ENCODE measurements at regions not wholly inside any gene's neighbourhood (a gene's known extent, or its start where the extent isn't known, plus 50 kb on each side); places are given as distances from the start of the nearest gene placed in this dataset.

DNA sequence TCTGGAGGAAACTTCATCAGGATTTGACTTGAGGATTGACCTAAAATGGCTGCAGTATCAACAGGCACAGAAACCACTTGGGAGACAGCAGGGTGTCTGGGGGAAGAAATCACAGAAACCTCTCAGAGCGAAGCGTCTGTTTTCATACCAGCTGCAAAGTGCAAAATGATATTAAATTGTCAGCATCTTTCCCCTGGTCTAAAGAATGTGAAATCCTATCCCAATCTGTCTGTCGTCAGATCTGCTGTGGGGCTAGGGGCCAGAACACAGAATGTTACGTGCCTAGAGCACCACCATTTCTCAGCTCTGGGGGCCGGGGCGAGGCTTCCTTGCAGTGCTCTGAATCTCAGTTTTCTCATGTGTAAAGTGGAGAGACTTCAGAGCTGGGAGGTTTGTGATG, 54.1 kb upstream of the MYCN start:
- ATAC-seq (replicated peaks in 1 of 2) (no peak), DNase-seq (no peak)
- no peaks in the 10 kb centered on the region for H3K36me3 Mint-ChIP-seq (ENCODE audit: insufficient read depth in 2 of 2)
- no peaks in the 10 kb centered on the region for H3K9me3 Mint-ChIP-seq
- no peaks in the 10 kb centered on the region for H3K27me3 Mint-ChIP-seq (ENCODE audit: low read depth)
- H3K27ac Mint-ChIP-seq, result no peak overlapping the region
- H3K4me3 Mint-ChIP-seq, result no peak overlapping the region
- H3K4me1 Mint-ChIP-seq (ENCODE audit: low read depth), result no peaks in the 10 kb centered on the region

DNA sequence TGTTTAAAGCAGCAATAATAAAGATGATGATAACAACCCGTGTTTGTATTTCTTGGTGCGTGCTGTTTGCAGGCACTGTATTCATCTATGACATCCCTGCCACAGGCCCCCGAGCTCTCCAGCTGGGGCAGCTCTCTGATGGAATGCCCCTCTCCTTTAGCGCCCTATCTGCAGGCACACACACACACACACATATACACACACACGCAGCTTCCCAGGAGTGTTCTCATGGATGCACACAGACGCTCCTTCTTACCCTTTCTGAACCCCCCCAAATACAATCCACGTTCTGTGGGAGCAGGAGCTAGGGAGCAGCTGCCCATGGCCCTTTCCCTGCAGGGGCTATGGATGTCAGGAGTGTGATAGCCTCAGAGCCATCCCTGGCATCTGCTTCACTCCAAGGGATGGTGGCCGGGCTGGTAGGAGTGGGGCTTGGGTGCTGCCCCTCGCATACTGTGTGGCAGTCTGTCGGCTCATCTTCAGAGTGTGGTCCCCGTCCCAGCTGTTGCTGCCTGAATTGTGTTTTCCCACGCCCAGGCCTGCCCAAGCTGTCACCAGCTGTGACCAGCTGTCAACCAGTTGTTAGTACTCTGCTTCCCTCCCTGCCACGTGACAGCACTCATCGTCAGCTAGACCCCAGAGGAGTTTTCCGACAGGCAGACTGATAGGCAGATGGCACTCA, 50.8 kb upstream of the MYCN start:
- Mint-ChIP-seq H3K4me3 (no peak overlapping the region), H3K36me3 (ENCODE audit: insufficient read depth in 2 of 2) (no peaks in the 10 kb centered on the region), H3K4me1 (ENCODE audit: low read depth) (no peaks in the 10 kb centered on the region), H3K27me3 (ENCODE audit: low read depth) (peaks cover 5% of the 10 kb centered on the region), H3K9me3 (no peaks in the 10 kb centered on the region), H3K27ac (no peak overlapping the region)
- DNase-seq, result no peak
- ATAC-seq (replicated peaks in 1 of 2), result no peak

DNA sequence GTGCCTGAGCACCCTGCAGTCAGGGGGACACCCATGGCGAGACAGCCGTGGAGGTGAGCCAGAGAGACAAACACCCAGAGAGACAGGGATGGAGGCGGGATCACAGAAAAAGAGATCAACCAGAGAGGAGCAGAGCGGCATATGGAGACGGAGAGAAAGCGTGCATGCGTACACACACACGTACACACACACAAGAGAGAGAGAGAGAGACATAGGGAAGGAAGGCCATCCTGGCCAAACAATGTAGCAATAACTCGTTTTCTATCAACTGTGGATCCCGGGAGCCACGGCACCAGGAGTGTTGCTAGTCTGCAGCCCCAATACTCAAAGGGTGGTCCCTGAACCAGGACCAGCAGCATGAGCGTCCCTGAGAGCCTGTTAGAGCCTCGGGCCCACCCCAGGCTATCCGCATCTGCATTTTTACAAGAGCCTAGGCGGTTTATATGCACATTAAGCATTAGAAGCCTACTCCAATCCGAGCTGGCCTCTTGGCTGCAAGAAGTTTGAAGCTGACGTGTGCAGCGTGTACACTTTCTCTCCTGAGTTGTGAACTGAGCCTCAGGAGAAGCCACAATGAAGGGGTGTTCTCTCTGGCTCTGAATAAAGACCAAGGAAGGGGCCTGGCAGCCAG, 50.1 kb upstream of the MYCN start:
- Mint-ChIP-seq H3K27me3 (ENCODE audit: low read depth) (peaks cover 5% of the 10 kb centered on the region), H3K9me3 (no peaks in the 10 kb centered on the region), H3K27ac (no peak overlapping the region), H3K4me1 (ENCODE audit: low read depth) (no peaks in the 10 kb centered on the region), H3K36me3 (ENCODE audit: insufficient read depth in 2 of 2) (no peaks in the 10 kb centered on the region), H3K4me3 (no peak overlapping the region)
- DNase-seq (no peak), ATAC-seq (replicated peaks in 1 of 2) (no peak)

Measured in activated T-cell treated with anti-CD3 and anti-CD28 coated beads, Interleukin-2, amount 50 U/mL, for 72 hours (primary cell).